K562 (cell line): ENCODE measurements at regions not wholly inside any gene's neighbourhood (a gene's known extent, or its start where the extent isn't known, plus 50 kb on each side); places are given as distances from the start of the nearest gene placed in this dataset.

Source experiments
- EP400 ChIP-seq: fragments of 450-650 bp; IDR thresholded peaks from 2 replicates; pipeline ENCODE4 v1.6.1; 2017; ENCODE audit warnings: antibody characterized with exemption, mild to moderate bottlenecking, moderate library complexity
- RBFOX2 ChIP-seq: fragments of 200-400 bp; formaldehyde crosslinking; IDR thresholded peaks from 2 replicates; pipeline ENCODE4 v1.6.1; 2017; ENCODE audit warnings: low read depth, mild to moderate bottlenecking, low read length, moderate library complexity
- ZNF589 ChIP-seq: fragments of 200-800 bp; sonication (Bioruptor generic); IDR thresholded peaks from 2 replicates; pipeline ENCODE4 v1.6.1; 2016; ENCODE audit warnings: low read depth, missing genetic modification characterization, missing compliant biosample characterization
- TF ChIP-seq, protein P1 (sequence below): fragments of 250-450 bp; sonication (Bioruptor Pico); IDR thresholded peaks from 2 replicates; pipeline ENCODE4 v1.5.0; 2021; ENCODE audit warnings: mild to moderate bottlenecking, moderate library complexity
- TF ChIP-seq, protein P2 (sequence below): fragments of 250-450 bp; sonication (Bioruptor Pico); IDR thresholded peaks from 2 replicates; pipeline ENCODE4 v1.5.0; 2021
- TF ChIP-seq, protein P3 (sequence below): fragments of 450-650 bp; IDR thresholded peaks from 2 replicates; pipeline ENCODE4 v1.6.1; 2018; ENCODE audit not compliant: partially characterized antibody

DNA sequence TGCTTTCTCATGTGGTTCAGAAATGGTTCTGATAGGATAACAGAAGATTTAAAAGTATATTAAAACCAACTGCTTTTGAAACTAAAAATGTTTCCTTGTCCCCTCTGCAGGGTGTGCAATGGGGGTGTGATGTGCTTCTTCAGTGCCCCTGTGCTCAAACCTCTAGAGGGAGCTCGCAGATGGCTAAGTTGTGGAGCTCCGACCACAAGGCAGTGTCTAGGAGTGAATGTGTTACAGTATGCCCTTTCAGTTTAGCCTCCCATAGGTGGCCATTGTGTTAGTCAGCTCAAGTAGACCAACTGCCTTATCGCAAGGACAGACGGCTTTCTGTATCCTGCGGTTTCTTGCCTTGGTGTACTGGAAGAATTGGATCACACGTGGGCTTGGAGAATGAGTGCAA lies 130.5 kb downstream of the TENT5D start (continued):
- TF ChIP-seq RBFOX2, result no peak
- TF ChIP-seq, protein P1, sequence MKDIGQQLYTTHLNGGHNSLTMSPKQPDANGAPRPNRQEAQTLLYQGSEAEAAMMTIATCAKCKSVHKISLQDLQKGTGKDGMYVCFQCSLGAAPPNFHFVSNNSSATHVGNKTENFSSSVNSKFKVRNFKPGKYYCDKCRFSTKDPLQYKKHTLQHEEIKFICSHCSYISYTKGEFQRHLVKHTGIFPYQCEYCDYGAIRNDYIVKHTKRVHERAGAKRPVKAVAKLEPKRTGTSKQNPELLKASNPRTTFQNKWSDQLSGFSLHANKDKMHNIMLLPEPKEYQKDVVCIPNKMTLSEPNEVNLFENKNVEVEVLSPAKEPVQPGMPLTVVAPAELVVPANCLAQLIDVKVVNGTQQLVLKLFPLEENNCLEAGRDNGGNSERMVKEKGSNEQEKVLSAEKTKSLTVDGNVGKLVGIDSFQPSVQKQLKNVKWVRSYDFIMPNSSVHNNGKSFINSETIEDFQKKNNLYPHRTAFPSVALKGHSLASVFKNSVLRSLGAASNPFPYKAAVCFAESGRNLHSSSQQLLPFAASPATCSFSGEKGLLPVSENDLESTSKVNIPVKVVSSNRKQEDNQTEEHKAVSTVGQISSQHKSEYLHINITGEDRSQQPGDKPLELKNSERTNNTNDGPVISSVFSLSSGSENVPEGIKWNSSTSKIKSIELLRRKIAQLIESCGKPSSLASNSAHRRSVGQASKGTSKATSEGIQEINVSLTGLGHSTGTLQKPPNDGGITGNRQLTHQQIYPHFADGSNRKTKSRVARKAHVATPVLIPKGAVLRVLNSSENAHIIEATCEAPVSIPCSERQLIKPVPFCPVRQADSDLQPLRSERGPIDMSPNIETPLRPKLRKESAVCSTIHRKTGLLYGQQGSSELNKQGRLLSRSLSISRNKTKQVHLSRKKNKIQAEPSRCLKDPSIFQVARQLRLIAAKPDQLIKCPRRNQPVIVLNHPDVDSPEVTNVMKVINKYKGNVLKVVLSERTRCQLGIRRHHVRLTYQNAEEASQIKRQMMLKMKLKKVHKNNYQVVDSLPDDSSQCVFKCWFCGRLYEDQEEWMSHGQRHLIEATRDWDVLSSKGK, result no peak
- TF ChIP-seq, protein P2, sequence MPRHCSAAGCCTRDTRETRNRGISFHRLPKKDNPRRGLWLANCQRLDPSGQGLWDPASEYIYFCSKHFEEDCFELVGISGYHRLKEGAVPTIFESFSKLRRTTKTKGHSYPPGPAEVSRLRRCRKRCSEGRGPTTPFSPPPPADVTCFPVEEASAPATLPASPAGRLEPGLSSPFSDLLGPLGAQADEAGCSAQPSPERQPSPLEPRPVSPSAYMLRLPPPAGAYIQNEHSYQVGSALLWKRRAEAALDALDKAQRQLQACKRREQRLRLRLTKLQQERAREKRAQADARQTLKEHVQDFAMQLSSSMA (CRISPR knock-in tag), result no peak
- no peak for TF ChIP-seq ZNF589 (CRISPR knock-in tag)
- TF ChIP-seq, protein P3, sequence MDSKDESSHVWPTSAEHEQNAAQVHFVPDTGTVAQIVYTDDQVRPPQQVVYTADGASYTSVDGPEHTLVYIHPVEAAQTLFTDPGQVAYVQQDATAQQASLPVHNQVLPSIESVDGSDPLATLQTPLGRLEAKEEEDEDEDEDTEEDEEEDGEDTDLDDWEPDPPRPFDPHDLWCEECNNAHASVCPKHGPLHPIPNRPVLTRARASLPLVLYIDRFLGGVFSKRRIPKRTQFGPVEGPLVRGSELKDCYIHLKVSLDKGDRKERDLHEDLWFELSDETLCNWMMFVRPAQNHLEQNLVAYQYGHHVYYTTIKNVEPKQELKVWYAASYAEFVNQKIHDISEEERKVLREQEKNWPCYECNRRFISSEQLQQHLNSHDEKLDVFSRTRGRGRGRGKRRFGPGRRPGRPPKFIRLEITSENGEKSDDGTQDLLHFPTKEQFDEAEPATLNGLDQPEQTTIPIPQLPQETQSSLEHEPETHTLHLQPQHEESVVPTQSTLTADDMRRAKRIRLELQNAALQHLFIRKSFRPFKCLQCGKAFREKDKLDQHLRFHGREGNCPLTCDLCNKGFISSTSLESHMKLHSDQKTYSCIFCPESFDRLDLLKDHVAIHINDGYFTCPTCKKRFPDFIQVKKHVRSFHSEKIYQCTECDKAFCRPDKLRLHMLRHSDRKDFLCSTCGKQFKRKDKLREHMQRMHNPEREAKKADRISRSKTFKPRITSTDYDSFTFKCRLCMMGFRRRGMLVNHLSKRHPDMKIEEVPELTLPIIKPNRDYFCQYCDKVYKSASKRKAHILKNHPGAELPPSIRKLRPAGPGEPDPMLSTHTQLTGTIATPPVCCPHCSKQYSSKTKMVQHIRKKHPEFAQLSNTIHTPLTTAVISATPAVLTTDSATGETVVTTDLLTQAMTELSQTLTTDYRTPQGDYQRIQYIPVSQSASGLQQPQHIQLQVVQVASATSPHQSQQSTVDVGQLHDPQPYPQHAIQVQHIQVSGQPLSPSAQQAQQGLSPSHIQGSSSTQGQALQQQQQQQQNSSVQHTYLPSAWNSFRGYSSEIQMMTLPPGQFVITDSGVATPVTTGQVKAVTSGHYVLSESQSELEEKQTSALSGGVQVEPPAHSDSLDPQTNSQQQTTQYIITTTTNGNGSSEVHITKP, result no peak
- no peak for TF ChIP-seq EP400
